ENCODE measurements at regions not wholly inside any gene's neighbourhood (a gene's known extent, or its start where the extent isn't known, plus 50 kb on each side); places are given as distances from the start of the nearest gene placed in this dataset.

DNA sequence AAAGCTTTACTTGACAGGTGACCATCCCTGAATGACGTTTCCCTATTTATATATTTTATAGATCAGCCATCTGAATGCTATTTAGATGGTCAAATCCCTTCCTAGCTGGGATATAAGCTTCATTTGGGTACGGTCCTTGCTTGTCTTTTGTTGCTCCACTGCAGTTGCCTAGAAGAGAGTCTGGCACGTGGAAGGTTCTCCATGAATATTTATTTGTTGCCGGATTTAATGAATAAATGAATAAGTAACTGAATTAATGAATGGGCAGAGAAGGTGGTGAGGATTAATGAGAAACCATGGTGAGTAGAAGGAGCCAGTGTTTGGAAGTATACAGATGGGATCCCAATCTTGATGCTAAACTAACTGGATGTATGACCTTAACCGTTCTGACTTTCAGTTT is 222.1 kb downstream of the LPIN1 start:
- Histone ChIP-seq H3K27me3 (ENCODE audit: control insufficient read depth, low read length) (no peaks in the 10 kb centered on the region), H3K4me1 (ENCODE audit: control insufficient read depth, low read length) (peaks cover 20% of the 10 kb centered on the region), H3K36me3 (ENCODE audit: control insufficient read depth, low read length) (no peaks in the 10 kb centered on the region), H3K4me2 (ENCODE audit: low read length) (no peak overlapping the region), H3K9me3 (ENCODE audit: control insufficient read depth, insufficient read depth, low read length) (peaks cover 15% of the 10 kb centered on the region; the same call in 1 of the 2 replicates), H3K9me2 (replicated peaks; ENCODE audit: control insufficient read depth, low read length) (no peaks in the 10 kb centered on the region), H3K27ac (ENCODE audit: low read depth, low read length) (no peak overlapping the region), H3K4me3 (ENCODE audit: low read length) (no peak overlapping the region), H3F3A (ENCODE audit: control insufficient read depth, insufficient read depth) (0 out of 2 replicates have a peak, but pooled peaks cover 3% of the 10 kb centered on the region), H3K79me2 (ENCODE audit: control insufficient read depth, low read length) (no peaks in the 10 kb centered on the region), H4K20me1 (ENCODE audit: control insufficient read depth, insufficient read depth, low read depth, low read length) (no peaks in the 10 kb centered on the region)
- no peak for TF ChIP-seq EZH2phosphoT487 (IDR thresholded peaks at IDR 0.05; ENCODE audit: borderline replicate concordance, low read length)
- TF ChIP-seq, protein P1, sequence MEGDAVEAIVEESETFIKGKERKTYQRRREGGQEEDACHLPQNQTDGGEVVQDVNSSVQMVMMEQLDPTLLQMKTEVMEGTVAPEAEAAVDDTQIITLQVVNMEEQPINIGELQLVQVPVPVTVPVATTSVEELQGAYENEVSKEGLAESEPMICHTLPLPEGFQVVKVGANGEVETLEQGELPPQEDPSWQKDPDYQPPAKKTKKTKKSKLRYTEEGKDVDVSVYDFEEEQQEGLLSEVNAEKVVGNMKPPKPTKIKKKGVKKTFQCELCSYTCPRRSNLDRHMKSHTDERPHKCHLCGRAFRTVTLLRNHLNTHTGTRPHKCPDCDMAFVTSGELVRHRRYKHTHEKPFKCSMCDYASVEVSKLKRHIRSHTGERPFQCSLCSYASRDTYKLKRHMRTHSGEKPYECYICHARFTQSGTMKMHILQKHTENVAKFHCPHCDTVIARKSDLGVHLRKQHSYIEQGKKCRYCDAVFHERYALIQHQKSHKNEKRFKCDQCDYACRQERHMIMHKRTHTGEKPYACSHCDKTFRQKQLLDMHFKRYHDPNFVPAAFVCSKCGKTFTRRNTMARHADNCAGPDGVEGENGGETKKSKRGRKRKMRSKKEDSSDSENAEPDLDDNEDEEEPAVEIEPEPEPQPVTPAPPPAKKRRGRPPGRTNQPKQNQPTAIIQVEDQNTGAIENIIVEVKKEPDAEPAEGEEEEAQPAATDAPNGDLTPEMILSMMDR (IDR thresholded peaks at IDR 0.05; ENCODE audit: low read depth, low read length, poor library complexity, severe bottlenecking), result no peak

DNA sequence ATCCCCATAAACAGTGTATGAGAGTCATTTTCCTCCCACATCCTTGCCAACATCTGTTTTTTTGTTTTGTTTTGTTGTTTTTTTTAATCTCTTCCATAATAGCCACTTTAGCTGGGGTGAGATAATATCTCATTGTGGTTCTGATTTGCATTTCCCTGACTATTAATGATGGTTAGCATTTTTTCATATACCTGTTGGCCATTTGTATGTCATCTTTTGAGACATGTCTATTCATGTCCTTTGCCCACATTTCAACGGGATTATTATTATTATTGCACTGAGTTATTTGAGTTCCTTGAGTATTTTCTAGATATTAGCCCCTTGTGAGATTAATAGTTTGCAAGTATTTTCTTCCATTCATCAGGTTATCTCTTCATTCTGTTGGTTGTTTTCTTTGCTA is 223.3 kb downstream of the LPIN1 start:
- Histone ChIP-seq H3F3A (ENCODE audit: control insufficient read depth, insufficient read depth) (0 out of 2 replicates have a peak, but pooled peaks cover 3% of the 10 kb centered on the region), H3K36me3 (ENCODE audit: control insufficient read depth, low read length) (no peaks in the 10 kb centered on the region), H3K79me2 (ENCODE audit: control insufficient read depth, low read length) (no peaks in the 10 kb centered on the region), H3K27me3 (ENCODE audit: control insufficient read depth, low read length) (no peaks in the 10 kb centered on the region), H3K4me1 (ENCODE audit: control insufficient read depth, low read length) (peaks cover 16% of the 10 kb centered on the region), H3K9me2 (replicated peaks; ENCODE audit: control insufficient read depth, low read length) (no peaks in the 10 kb centered on the region), H3K4me3 (ENCODE audit: low read length) (no peak overlapping the region), H3K9me3 (ENCODE audit: control insufficient read depth, insufficient read depth, low read length) (peaks cover 20% of the 10 kb centered on the region), H3K4me2 (ENCODE audit: low read length) (no peak overlapping the region), H4K20me1 (ENCODE audit: control insufficient read depth, insufficient read depth, low read depth, low read length) (no peaks in the 10 kb centered on the region), H3K27ac (ENCODE audit: low read depth, low read length) (no peak overlapping the region)
- TF ChIP-seq EZH2phosphoT487 (IDR thresholded peaks at IDR 0.05; ENCODE audit: borderline replicate concordance, low read length), result no peak
- TF ChIP-seq, protein P1 (IDR thresholded peaks at IDR 0.05; ENCODE audit: low read depth, low read length, poor library complexity, severe bottlenecking), result no peak

- TF ChIP-seq, protein P1 (IDR thresholded peaks at IDR 0.05; ENCODE audit: low read depth, low read length, poor library complexity, severe bottlenecking), result no peak
- TF ChIP-seq EZH2phosphoT487 (IDR thresholded peaks at IDR 0.05; ENCODE audit: borderline replicate concordance, low read length), result no peak
- H3F3A ChIP-seq (ENCODE audit: control insufficient read depth, insufficient read depth), result 0 out of 2 replicates have a peak, but pooled peaks cover 3% of the 10 kb centered on the region
- H3K27ac ChIP-seq (ENCODE audit: low read depth, low read length), result no peak overlapping the region
- H3K9me2 ChIP-seq (replicated peaks; ENCODE audit: control insufficient read depth, low read length), result no peaks in the 10 kb centered on the region
- H3K9me3 ChIP-seq (ENCODE audit: control insufficient read depth, insufficient read depth, low read length), result peaks cover 25% of the 10 kb centered on the region
- no peaks in the 10 kb centered on the region for H3K79me2 ChIP-seq (ENCODE audit: control insufficient read depth, low read length)
- H3K4me2 ChIP-seq (ENCODE audit: low read length), result no peak overlapping the region
- no peaks in the 10 kb centered on the region for H4K20me1 ChIP-seq (ENCODE audit: control insufficient read depth, insufficient read depth, low read depth, low read length)
- H3K4me3 ChIP-seq (ENCODE audit: low read length), result no peak overlapping the region
- no peaks in the 10 kb centered on the region for H3K27me3 ChIP-seq (ENCODE audit: control insufficient read depth, low read length)
- peaks cover 30% of the 10 kb centered on the region for H3K4me1 ChIP-seq (ENCODE audit: control insufficient read depth, low read length)
- H3K36me3 ChIP-seq (ENCODE audit: control insufficient read depth, low read length), result no peaks in the 10 kb centered on the region
Measured at GRCh38 chr2:11974573-11974972, 228.1 kb downstream of the LPIN1 start.
